ENCODE measurements at regions not wholly inside any gene's neighbourhood (a gene's known extent, or its start where the extent isn't known, plus 50 kb on each side); places are given as distances from the start of the nearest gene placed in this dataset.

DNA sequence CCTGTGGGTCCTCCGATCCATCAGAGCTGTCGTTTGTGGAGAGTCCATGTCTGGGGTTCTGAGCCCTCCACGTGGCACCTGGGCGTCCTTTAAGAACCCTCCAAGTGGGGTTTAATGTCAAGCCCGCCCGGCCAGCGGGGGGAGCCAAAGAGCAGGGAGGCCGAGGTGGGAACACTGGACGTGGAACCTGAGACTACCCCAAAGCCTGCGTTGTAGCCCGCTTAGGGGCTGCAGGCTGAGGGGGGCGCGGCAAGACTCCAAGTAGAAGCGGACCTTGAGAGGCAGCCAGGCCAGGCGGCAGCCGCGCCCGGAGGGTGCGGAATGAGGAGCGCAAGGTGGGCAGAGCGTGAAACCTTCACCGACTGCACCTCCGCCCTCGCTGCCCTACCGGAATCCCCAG, 126.2 kb upstream of the ATP10A start:
- TF ChIP-seq, protein P1, sequence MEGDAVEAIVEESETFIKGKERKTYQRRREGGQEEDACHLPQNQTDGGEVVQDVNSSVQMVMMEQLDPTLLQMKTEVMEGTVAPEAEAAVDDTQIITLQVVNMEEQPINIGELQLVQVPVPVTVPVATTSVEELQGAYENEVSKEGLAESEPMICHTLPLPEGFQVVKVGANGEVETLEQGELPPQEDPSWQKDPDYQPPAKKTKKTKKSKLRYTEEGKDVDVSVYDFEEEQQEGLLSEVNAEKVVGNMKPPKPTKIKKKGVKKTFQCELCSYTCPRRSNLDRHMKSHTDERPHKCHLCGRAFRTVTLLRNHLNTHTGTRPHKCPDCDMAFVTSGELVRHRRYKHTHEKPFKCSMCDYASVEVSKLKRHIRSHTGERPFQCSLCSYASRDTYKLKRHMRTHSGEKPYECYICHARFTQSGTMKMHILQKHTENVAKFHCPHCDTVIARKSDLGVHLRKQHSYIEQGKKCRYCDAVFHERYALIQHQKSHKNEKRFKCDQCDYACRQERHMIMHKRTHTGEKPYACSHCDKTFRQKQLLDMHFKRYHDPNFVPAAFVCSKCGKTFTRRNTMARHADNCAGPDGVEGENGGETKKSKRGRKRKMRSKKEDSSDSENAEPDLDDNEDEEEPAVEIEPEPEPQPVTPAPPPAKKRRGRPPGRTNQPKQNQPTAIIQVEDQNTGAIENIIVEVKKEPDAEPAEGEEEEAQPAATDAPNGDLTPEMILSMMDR (IDR thresholded peaks at IDR 0.05 in 2 of 3, conservative IDR thresholded peaks at IDR 0.05 in 1 of 3; ENCODE audit: borderline replicate concordance in 1 of 3, insufficient read depth in 1 of 3, low read depth in 2 of 3, low read length in 2 of 3), result no peak
- TF ChIP-seq RAD21 (IDR thresholded peaks at IDR 0.05; ENCODE audit: low read depth) (no peak), JUND (IDR thresholded peaks at IDR 0.05) (no peak), POLR2A (IDR thresholded peaks at IDR 0.05; ENCODE audit: borderline replicate concordance, extremely low read depth, insufficient read depth, insufficient read length) (no peak), SRF (IDR thresholded peaks at IDR 0.05; ENCODE audit: low read depth) (no peak), CEBPB (IDR thresholded peaks at IDR 0.05; ENCODE audit: low read depth) (no peak), SP1 (IDR thresholded peaks at IDR 0.05; ENCODE audit: low read depth) (no peak), ZNF274 (IDR thresholded peaks at IDR 0.05; ENCODE audit: low read depth, low read length) (no peak), EZH2phosphoT487 (IDR thresholded peaks at IDR 0.05; ENCODE audit: borderline replicate concordance) (no peak)
- TF ChIP-seq, protein P2, sequence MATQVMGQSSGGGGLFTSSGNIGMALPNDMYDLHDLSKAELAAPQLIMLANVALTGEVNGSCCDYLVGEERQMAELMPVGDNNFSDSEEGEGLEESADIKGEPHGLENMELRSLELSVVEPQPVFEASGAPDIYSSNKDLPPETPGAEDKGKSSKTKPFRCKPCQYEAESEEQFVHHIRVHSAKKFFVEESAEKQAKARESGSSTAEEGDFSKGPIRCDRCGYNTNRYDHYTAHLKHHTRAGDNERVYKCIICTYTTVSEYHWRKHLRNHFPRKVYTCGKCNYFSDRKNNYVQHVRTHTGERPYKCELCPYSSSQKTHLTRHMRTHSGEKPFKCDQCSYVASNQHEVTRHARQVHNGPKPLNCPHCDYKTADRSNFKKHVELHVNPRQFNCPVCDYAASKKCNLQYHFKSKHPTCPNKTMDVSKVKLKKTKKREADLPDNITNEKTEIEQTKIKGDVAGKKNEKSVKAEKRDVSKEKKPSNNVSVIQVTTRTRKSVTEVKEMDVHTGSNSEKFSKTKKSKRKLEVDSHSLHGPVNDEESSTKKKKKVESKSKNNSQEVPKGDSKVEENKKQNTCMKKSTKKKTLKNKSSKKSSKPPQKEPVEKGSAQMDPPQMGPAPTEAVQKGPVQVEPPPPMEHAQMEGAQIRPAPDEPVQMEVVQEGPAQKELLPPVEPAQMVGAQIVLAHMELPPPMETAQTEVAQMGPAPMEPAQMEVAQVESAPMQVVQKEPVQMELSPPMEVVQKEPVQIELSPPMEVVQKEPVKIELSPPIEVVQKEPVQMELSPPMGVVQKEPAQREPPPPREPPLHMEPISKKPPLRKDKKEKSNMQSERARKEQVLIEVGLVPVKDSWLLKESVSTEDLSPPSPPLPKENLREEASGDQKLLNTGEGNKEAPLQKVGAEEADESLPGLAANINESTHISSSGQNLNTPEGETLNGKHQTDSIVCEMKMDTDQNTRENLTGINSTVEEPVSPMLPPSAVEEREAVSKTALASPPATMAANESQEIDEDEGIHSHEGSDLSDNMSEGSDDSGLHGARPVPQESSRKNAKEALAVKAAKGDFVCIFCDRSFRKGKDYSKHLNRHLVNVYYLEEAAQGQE (IDR thresholded peaks at IDR 0.05; ENCODE audit: low read depth), result no peak
- TF ChIP-seq, protein P3, sequence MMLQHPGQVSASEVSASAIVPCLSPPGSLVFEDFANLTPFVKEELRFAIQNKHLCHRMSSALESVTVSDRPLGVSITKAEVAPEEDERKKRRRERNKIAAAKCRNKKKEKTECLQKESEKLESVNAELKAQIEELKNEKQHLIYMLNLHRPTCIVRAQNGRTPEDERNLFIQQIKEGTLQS (IDR thresholded peaks at IDR 0.05), result no peak
